SK-N-SH (cell line): ENCODE measurements at regions not wholly inside any gene's neighbourhood (a gene's known extent, or its start where the extent isn't known, plus 50 kb on each side); places are given as distances from the start of the nearest gene placed in this dataset.

Source experiments
- CTCF ChIA-PET: fragments of 300-600, 350-600 bp; formaldehyde crosslinking; extraction: SDS; loops from one replicate; lab custom pipeline; 2021; lab: Yijun Ruan, JAX
- POLR2A ChIA-PET: fragments of 350-600 bp; sonication (Branson Sonifier 250); formaldehyde crosslinking; extraction: SDS; loops from one replicate; lab custom pipeline; 2020; ENCODE audit warnings: antibody characterized with exemption, inconsistent platforms; lab: Yijun Ruan, JAX
- DNase-seq: peaks from one replicate; pipeline ENCODE4 v3.0.0; 2012
- H2AFZ ChIP-seq: fragments of 200-600 bp; sonication (generic); 2 replicates; pipeline ENCODE4 v1.8.1; 2016; ENCODE audit warnings: antibody characterized with exemption, mild to moderate bottlenecking, low read depth
- H3F3A ChIP-seq: fragments of 200-600 bp; sonication (generic); replicated peaks from 2 replicates; pipeline ENCODE3; 2016; ENCODE audit warnings: antibody characterized with exemption, mild to moderate bottlenecking; ENCODE audit not compliant: insufficient read depth
- H3K27ac ChIP-seq, 2 experiments: fragments of 200-500 bp in 1 of 2; fragments of 200-600 bp in 1 of 2; sonication (Bioruptor generic) in 1 of 2; sonication (generic), shearing (Covaris generic) in 1 of 2; 2 replicates each; pipeline versions ENCODE4 v1.5.1 to v1.6.1; 2014 to 2016; ENCODE audit warnings: low read depth in 2 of 2, inconsistent platforms in 1 of 2, low read length in 1 of 2, mild to moderate bottlenecking in 1 of 2, mixed read lengths in 1 of 2
- H3K27me3 ChIP-seq: fragments of 200-600 bp; sonication (generic), shearing (Covaris generic); 2 replicates; pipeline ENCODE4 v1.6.1; 2016; ENCODE audit warnings: mixed run types; ENCODE audit not compliant: insufficient read depth
- H3K36me3 ChIP-seq, 2 experiments: fragments of 200-500 bp in 1 of 2; fragments of 200-600 bp in 1 of 2; sonication (Bioruptor generic) in 1 of 2; sonication (generic) in 1 of 2; replicated peaks in 1 of 2; 2 replicates each; pipeline versions ENCODE3 to v1.5.1; 2014 to 2016; ENCODE audit warnings: low read length in 1 of 2, mild to moderate bottlenecking in 1 of 2; ENCODE audit not compliant: insufficient read depth in 2 of 2, control insufficient read depth in 1 of 2
- H3K4me1 ChIP-seq, 2 experiments: fragments of 200-500 bp in 1 of 2; fragments of 200-600 bp in 1 of 2; sonication (Bioruptor generic) in 1 of 2; sonication (generic), shearing (Covaris generic) in 1 of 2; 2 replicates each; pipeline versions ENCODE4 v1.5.1 to v1.6.1; 2014 to 2016; ENCODE audit warnings: low read depth in 1 of 2, low read length in 1 of 2, mixed run types in 1 of 2; ENCODE audit not compliant: insufficient read depth in 2 of 2, control insufficient read depth in 1 of 2
- H3K4me2 ChIP-seq: fragments of 200-600 bp; sonication (generic), shearing (Covaris generic); 2 replicates; pipeline ENCODE4 v1.6.1; 2017; ENCODE audit warnings: mixed run types
- H3K4me3 ChIP-seq, 2 experiments: fragments of 200-500 bp in 1 of 2; fragments of 200-600 bp in 1 of 2; sonication (Bioruptor generic) in 1 of 2; sonication (generic), shearing (Covaris generic) in 1 of 2; 2 replicates each; pipeline versions ENCODE4 v1.5.1 to v1.8.1; 2014 to 2016; ENCODE audit warnings: low read depth in 2 of 2, inconsistent platforms in 1 of 2, low read length in 1 of 2, mild to moderate bottlenecking in 1 of 2, mixed read lengths in 1 of 2, moderate library complexity in 1 of 2
- H3K79me2 ChIP-seq: fragments of 200-600 bp; sonication (generic); 2 replicates; pipeline ENCODE4 v1.8.1; 2017; ENCODE audit warnings: mild to moderate bottlenecking; ENCODE audit not compliant: insufficient read depth
- H3K9ac ChIP-seq: fragments of 200-600 bp; sonication (generic); 2 replicates; pipeline ENCODE4 v1.6.1; 2017; ENCODE audit warnings: mixed run types
- H3K9me2 ChIP-seq: fragments of 200-600 bp; sonication (generic); 2 replicates; pipeline ENCODE4 v1.6.1; 2017; ENCODE audit warnings: mixed run types
- H3K9me3 ChIP-seq: fragments of 200-600 bp; sonication (generic); 2 replicates; pipeline ENCODE4 v1.6.1; 2017; ENCODE audit warnings: mixed run types, mild to moderate bottlenecking, moderate library complexity
- H4K20me1 ChIP-seq: fragments of 200-600 bp; sonication (generic); 2 replicates; pipeline ENCODE4 v1.6.1; 2017; ENCODE audit warnings: mild to moderate bottlenecking, mixed run types; ENCODE audit not compliant: insufficient read depth
- CHD2 ChIP-seq: fragments of 150-350 bp; IDR thresholded peaks from 2 replicates; pipeline ENCODE4 v1.6.1; 2018; ENCODE audit warnings: low read length; ENCODE audit not compliant: partially characterized antibody
- CTCF ChIP-seq: fragments of 200-600 bp; sonication (generic); IDR thresholded peaks from 2 replicates; pipeline ENCODE4 v1.6.1; 2017; ENCODE audit warnings: antibody characterized with exemption, mild to moderate bottlenecking, moderate library complexity
- ELF1 ChIP-seq: IDR thresholded peaks from 2 replicates; pipeline ENCODE4 v1.4.0; 2012
- FOXM1 ChIP-seq: IDR thresholded peaks from 2 replicates; pipeline ENCODE4 v1.4.0; 2012; ENCODE audit warnings: low read depth, mild to moderate bottlenecking
- GABPA ChIP-seq: IDR thresholded peaks from 2 replicates; pipeline ENCODE4 v1.4.0; 2012; ENCODE audit warnings: low read depth, mild to moderate bottlenecking
- GATA2 ChIP-seq: sonication (generic); formaldehyde crosslinking; IDR thresholded peaks from 2 replicates; pipeline ENCODE4 v1.5.0; 2020; ENCODE audit warnings: mild to moderate bottlenecking, missing genetic modification reagents
- JUND ChIP-seq: IDR thresholded peaks from 2 replicates; pipeline ENCODE4 v1.4.0; 2012
- MAX ChIP-seq: IDR thresholded peaks from 2 replicates; pipeline ENCODE4 v1.4.0; 2012; ENCODE audit warnings: low read depth
- MEF2A ChIP-seq: IDR thresholded peaks from 2 replicates; pipeline ENCODE4 v1.4.0; 2012; ENCODE audit warnings: low read depth, borderline replicate concordance
- NFIC ChIP-seq: IDR thresholded peaks from 2 replicates; pipeline ENCODE4 v1.4.0; 2012; ENCODE audit warnings: borderline replicate concordance
- NRF1 ChIP-seq: IDR thresholded peaks from 2 replicates; pipeline ENCODE4 v1.6.1; 2012; ENCODE audit warnings: low read depth, mild to moderate bottlenecking, low read length
- POLR2AphosphoS5 ChIP-seq: IDR thresholded peaks from 2 replicates; pipeline ENCODE4 v1.6.1; 2012; ENCODE audit warnings: low read depth, low read length
- RXRA ChIP-seq: IDR thresholded peaks from 2 replicates; pipeline ENCODE4 v1.4.0; 2012; ENCODE audit warnings: low read depth, mild to moderate bottlenecking, borderline replicate concordance
- SIN3A ChIP-seq: IDR thresholded peaks from 2 replicates; pipeline ENCODE4 v1.6.1; 2012; ENCODE audit warnings: low read depth, mild to moderate bottlenecking, low read length, moderate library complexity, borderline replicate concordance
- TEAD4 ChIP-seq: IDR thresholded peaks from 2 replicates; pipeline ENCODE4 v1.4.0; 2012; ENCODE audit warnings: mild to moderate bottlenecking, borderline replicate concordance; ENCODE audit not compliant: insufficient read depth
- WGBS: methylation state at CpG from one replicate; pipeline ENCODE4 v1.1.6; 2017; ENCODE audit warnings: low lambda C conversion rate; 5-methylcytosine and 5-hydroxymethylcytosine counted together
- TF ChIP-seq, protein P1 (sequence below): fragments of 150-350 bp; IDR thresholded peaks from 2 replicates; pipeline ENCODE4 v1.6.1; 2017; ENCODE audit warnings: antibody characterized with exemption, low read length, low read depth, borderline replicate concordance
- TF ChIP-seq, protein P2 (sequence below): IDR thresholded peaks from 2 replicates; pipeline ENCODE4 v1.4.0; 2012; ENCODE audit warnings: low read depth, borderline replicate concordance
- TF ChIP-seq, protein P3 (sequence below): IDR thresholded peaks from 2 replicates; pipeline ENCODE4; 2012

- no peaks in the 10 kb centered on the region for H3K36me3 ChIP-seq
- DNase-seq: no peak
- H3K4me3 ChIP-seq: no peak overlapping the region
- H4K20me1 ChIP-seq: no peaks in the 10 kb centered on the region
- CTCF ChIA-PET: interaction anchor here (1.2 kb wide), 1 partner anchor 15 kb away, joined by 3 read pairs; no protein-coding TSS in a partner anchor
- WGBS: 24% methylated on average over 1 of the region's 1 CpG
- H3K27me3 ChIP-seq: no peaks in the 10 kb centered on the region
- H3K4me1 ChIP-seq: peaks cover 0 to 3% of the 10 kb centered on the region in 2 experiments; a peak in 1 of 4 replicates
- no peaks in the 10 kb centered on the region for H3K79me2 ChIP-seq
- TF ChIP-seq RXRA (no peak), SIN3A (no peak), MAX (no peak), FOXM1 (no peak), NFIC (no peak), GATA2 (CRISPR knock-in tag) (no peak), NRF1 (no peak), CHD2 (no peak), ELF1 (no peak), CTCF (no peak), POLR2AphosphoS5 (no peak), MEF2A (no peak), GABPA (no peak), JUND (no peak), TEAD4 (no peak)
- TF ChIP-seq, protein P1, sequence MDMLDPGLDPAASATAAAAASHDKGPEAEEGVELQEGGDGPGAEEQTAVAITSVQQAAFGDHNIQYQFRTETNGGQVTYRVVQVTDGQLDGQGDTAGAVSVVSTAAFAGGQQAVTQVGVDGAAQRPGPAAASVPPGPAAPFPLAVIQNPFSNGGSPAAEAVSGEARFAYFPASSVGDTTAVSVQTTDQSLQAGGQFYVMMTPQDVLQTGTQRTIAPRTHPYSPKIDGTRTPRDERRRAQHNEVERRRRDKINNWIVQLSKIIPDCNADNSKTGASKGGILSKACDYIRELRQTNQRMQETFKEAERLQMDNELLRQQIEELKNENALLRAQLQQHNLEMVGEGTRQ: no peak
- TF ChIP-seq, protein P2, sequence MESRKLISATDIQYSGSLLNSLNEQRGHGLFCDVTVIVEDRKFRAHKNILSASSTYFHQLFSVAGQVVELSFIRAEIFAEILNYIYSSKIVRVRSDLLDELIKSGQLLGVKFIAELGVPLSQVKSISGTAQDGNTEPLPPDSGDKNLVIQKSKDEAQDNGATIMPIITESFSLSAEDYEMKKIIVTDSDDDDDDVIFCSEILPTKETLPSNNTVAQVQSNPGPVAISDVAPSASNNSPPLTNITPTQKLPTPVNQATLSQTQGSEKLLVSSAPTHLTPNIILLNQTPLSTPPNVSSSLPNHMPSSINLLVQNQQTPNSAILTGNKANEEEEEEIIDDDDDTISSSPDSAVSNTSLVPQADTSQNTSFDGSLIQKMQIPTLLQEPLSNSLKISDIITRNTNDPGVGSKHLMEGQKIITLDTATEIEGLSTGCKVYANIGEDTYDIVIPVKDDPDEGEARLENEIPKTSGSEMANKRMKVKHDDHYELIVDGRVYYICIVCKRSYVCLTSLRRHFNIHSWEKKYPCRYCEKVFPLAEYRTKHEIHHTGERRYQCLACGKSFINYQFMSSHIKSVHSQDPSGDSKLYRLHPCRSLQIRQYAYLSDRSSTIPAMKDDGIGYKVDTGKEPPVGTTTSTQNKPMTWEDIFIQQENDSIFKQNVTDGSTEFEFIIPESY: no peak
- TF ChIP-seq, protein P3, sequence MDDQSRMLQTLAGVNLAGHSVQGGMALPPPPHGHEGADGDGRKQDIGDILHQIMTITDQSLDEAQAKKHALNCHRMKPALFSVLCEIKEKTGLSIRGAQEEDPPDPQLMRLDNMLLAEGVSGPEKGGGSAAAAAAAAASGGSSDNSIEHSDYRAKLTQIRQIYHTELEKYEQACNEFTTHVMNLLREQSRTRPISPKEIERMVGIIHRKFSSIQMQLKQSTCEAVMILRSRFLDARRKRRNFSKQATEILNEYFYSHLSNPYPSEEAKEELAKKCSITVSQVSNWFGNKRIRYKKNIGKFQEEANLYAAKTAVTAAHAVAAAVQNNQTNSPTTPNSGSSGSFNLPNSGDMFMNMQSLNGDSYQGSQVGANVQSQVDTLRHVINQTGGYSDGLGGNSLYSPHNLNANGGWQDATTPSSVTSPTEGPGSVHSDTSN: no peak
- H3K27ac ChIP-seq: no peak overlapping the region
- H3K4me2 ChIP-seq: no peak overlapping the region
- H3F3A ChIP-seq: no peaks in the 10 kb centered on the region
- POLR2A ChIA-PET: no interaction called here
- H3K9ac ChIP-seq: no peak overlapping the region
- H3K9me3 ChIP-seq: no peaks in the 10 kb centered on the region
- H2AFZ ChIP-seq: no peak overlapping the region
- no peaks in the 10 kb centered on the region for H3K9me2 ChIP-seq
These were observed 126.1 kb downstream of the MAD2L1 start for GRCh38 chr4:119940557-119940956.
